SU-DHL-6 (cell line): ENCODE measurements at regions not wholly inside any gene's neighbourhood (a gene's known extent, or its start where the extent isn't known, plus 50 kb on each side); places are given as distances from the start of the nearest gene placed in this dataset.

ENCODE experiments used
- EZH2phosphoT487 ChIP-seq: fragments of 200-600 bp; sonication (generic), shearing (Covaris generic); conservative IDR thresholded peaks from 2 replicates; pipeline ENCODE4 v1.6.1; 2018; ENCODE audit warnings: mild to moderate bottlenecking, antibody characterized with exemption, low read length, moderate library complexity, mixed read lengths
- TF ChIP-seq, protein P1 (sequence below): fragments of 200-600 bp; sonication (generic); IDR thresholded peaks from one replicate; pipeline ENCODE4 v1.5.1; 2017; ENCODE audit warnings: antibody characterized with exemption, mild to moderate bottlenecking, low read length, moderate library complexity; ENCODE audit not compliant: insufficient read depth, poor library complexity, severe bottlenecking

DNA sequence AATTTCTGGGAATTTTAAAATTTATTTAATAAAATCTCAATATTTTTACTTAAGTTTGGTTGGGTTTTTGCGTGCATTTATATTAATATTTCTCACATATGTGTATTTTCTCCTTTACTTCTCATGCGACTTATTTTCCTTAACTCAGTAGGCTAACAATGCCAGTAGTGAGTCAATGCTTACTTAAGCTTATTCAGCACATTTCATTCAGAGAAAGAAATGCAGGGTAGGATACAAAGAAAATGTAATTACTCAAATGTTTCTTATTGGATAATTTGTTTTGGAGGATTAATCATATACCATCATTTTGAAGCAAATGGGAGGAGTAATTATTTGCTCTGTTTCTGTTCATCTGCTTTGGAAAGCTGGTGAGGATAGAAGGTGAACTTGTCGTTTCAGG lies 623.5 kb downstream of the POM121L12 start:
- TF ChIP-seq, protein P1, sequence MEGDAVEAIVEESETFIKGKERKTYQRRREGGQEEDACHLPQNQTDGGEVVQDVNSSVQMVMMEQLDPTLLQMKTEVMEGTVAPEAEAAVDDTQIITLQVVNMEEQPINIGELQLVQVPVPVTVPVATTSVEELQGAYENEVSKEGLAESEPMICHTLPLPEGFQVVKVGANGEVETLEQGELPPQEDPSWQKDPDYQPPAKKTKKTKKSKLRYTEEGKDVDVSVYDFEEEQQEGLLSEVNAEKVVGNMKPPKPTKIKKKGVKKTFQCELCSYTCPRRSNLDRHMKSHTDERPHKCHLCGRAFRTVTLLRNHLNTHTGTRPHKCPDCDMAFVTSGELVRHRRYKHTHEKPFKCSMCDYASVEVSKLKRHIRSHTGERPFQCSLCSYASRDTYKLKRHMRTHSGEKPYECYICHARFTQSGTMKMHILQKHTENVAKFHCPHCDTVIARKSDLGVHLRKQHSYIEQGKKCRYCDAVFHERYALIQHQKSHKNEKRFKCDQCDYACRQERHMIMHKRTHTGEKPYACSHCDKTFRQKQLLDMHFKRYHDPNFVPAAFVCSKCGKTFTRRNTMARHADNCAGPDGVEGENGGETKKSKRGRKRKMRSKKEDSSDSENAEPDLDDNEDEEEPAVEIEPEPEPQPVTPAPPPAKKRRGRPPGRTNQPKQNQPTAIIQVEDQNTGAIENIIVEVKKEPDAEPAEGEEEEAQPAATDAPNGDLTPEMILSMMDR: no peak
- TF ChIP-seq EZH2phosphoT487: no peak
